ENCODE measurements at regions not wholly inside any gene's neighbourhood (a gene's known extent, or its start where the extent isn't known, plus 50 kb on each side); places are given as distances from the start of the nearest gene placed in this dataset.
A peak's percentile ranks its signal among the peaks of the same experiment; 100 is the strongest.
"Not testable (repeated sequence)": the region's sequence is repeated elsewhere in the genome, so short reads cannot be mapped to it uniquely, and the experiment has no call there.

DNA sequence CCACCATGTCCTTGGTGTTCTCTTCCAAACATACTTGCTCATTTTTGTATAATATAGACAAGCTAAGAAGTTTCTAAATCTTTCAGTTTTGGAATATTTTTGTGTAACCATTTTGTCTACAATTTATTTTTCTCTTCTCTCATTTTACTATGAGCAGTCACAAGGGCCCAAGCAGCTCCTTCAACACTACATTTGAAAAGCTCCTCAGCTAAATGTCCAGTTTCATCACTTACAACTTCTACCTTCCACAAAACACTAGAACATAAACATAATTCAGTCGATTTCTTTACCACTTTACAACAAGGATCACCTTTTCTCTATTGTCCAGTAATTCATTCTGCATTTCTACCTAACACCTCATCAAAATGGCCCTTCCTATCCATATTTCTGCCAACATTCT is 554.4 kb downstream of the RAB28 start:
- DNase-seq = no peak

DNA sequence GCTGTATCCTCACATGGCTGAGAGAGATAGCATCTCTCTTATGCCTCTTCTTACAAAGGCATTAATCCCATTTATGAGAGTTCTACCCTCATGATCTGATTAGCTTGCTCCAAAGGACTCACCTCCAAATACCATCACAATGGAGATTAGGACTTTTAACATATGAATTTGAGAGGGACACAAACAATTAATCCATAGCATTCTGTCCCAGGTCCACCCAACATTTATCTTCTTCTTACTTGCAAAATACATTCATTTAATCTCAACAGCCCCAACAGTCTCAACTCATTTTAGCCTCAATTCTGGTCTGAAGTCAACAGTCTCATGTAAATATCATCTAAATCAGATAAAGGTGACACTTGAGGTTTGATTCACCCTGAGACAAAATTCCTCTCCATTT is 555.4 kb downstream of the RAB28 start:
- no peak for DNase-seq

- DNase-seq = peak; percentile 44
These were observed 557.7 kb downstream of the RAB28 start for GRCh38 chr4:12926189-12927066.

DNA sequence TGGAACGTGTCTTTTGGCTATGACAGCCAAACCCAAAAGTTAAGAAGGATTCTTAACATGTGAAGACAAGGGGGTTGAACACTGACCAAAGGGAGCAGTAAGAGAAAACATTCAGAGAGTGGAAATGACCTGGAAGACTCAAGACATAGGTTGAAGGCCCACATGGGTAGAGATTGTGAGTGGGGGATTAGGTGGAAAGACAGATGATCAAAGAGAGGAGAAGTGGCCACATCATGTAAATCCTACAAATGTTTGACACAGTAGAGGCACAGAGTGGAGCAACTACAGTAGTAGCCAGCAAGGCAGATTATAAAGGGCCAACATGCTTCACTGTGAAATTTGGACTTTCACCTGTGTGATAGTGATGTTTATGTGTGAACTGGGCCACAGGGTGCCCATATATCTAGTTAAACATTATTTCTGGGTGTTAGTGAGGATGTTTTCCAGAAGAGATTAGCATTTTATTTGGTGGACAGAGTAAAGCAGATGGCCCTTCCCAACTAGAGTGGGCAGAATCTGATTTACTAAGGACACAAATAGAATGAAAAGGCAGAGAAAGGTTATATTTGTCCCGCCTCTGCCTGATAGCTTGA is 559.3 kb downstream of the RAB28 start:
- DNase-seq = no peak

DNA sequence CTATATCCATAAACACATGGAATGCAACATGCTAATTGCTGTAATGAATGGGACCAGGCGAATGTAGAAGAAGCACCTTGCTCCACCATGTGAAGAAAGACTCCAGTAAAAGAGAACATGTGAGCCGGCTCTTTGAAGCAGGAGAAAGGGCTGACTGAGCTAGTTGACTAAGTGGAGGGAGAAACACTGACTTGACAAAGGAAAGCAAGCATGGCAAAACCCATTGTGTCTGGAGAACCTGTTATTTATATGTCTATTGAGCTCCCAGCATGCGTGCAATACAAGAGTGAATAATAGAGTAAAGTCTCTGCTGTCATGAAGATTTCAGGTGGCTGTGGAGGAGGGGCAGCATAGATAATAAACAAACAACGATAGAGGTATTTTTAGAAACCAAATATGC is 559.9 kb downstream of the RAB28 start:
- no peak for DNase-seq

DNA sequence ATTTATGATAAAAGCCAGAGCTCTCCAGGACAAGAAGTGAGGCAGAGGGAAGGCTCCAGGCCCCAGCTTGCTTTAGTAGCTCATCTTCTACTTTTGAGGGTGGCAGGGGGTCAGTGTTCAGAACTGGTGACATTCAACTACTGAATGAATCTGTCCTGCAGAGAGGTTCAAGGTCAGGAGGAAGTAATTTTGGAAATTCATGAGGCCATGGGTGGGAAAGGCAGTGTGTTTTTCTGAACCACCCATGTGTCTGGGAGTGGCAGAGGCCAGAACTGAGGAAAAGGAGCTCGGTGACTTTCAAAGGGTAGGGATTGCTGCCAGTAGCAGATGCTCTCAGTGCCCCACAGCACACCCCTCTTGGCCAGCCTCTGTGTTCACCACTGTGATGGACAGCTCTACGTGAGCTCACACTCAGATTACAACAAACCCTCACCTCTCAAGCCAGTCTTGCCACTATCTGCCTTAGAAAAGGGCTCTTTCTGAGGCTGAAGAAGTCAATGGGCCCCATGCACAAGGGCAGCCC is 571.2 kb downstream of the RAB28 start:
- DNase-seq = no peak

DNA sequence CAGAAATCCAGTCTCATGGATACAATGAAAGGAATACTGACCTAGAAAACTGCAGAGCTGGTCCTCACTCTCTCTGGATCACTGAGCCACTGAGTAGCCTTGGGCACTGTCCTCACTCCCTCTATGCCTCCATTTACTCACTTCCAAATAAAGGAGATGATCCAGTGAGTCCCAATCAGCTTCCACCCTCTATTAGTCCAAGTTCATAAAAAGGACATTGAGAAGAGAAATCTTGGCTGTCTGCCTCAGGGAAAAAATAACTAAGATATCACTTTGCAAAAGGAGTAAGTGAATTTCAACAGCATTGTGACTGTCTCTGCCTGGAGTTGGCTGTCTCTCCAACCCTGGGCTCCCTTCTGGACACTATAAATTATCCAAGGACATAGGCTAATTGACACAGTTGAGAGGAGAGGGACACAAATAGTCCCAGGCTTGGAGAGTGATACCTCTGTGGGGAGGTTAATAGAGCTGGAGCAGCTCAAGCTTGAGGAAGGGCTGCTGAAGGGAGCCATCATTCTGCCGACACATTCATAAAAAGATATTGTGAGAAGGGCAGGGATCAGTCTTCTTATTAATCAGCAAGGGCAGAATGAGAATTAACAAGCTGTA is 572.3 kb downstream of the RAB28 start:
- no peak for DNase-seq

DNA sequence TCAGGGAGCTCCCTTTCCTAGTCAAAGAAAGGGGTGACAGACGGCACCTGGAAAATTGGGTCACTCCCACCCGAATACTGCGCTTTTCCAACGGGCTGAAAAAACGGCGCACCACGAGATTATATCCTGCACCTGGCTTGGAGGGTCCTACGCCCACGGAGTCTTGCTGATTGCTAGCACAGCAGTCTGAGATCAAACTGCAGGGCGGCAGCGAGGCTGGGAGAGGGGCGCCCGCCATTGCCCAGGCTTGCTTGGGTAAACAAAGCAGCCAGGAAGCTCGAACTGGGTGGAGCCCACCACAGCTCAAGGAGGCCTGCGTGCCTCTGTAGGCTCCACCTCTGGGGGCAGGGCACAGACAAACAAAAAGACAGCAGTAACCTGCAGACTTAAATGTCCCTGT is 580.5 kb downstream of the RAB28 start:
- DNase-seq = not testable (repeated sequence)

DNA sequence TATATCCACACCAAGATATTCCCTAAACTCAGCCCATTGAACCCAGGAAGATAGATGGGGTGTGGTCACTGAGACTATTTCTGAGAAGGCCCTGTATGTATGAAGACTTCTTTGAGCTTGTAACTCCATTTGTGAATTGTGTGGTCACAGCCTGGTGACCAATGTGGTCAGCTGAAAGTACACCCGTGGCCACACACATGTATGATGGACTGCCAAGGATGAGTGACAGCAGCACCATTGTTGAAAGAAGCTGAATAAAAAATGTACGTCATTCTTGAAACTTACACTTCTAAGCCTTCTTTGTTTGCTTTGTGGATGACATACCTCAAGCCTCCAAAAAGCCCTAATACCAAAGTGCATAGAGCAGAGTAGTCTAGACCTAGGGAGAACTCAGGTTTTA is 581.4 kb downstream of the RAB28 start:
- no peak for DNase-seq

DNA sequence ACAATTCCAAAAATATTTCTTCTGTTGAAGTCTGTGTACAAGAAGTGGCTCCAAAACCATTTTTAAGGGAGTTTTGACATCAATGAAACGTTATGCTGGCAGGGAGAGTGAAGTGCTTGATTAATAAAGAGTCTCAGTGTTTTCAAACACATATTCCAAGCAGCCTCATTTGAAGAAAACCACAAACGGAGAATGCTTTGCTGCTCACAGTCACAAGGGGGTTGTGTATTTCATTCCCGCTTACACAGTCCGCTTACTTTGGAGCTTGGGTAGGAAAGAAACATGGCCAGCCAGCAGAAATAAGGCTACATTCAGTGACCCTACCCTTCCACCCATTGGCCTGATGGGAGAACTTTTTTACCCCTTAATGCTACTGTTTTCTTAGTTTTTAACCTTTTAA is 586.2 kb downstream of the RAB28 start:
- no peak for DNase-seq

GRCh38 chr4:12894062-12894461 is 590.1 kb downstream of the RAB28 start:
- no peak for DNase-seq

DNA sequence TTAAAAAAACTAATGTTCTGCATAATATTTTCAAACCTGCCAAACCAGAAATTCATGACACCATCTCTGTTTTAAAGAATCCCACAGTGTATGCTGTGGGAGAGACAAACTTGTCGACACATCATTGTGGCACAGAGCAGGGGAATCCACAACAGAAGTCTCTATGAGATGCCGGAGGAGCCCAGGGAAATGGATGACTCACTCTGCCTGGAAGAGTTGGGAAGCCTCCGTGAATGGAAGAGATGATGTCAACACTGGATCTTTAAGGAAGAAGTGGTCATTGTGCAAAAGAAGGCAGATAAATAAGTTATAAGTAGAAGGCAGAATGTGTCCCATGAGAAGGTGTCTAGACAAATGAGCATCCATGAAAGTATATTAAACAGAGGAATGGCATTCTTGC is 595.1 kb downstream of the RAB28 start:
- no peak for DNase-seq

GRCh38 chr4:12884846-12885796 is 599.0 kb downstream of the RAB28 start:
- DNase-seq = peak; percentile 45

DNA sequence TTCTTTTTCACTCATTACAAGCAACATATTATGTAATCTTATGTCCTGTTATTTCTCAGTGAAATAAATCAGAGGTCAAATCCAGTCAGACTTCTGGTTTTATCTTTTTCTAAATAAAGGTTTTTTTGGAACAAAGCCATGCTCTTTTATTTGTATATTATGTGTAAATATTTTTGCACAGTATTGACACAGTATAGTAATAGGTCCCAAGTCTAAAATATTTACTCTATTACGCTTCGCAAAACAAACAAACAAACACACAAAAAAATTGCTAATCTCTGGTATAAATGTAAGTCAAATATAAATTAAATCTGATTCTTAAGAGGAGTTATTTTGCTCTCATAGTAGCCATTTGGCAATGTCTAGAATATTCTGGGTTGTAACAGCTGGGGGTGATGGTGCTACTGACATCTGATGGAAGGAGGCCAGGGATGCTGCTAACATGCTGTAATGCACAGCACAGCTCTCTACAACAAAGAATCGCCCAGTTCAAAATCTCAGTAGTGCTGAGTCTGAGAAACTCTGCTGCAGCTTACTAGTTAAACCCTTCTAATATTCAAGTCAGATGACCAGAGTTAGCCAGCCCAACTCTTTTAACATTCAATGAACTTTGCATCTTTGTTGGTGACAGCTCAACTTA is 602.1 kb downstream of the RAB28 start:
- no peak for DNase-seq

DNA sequence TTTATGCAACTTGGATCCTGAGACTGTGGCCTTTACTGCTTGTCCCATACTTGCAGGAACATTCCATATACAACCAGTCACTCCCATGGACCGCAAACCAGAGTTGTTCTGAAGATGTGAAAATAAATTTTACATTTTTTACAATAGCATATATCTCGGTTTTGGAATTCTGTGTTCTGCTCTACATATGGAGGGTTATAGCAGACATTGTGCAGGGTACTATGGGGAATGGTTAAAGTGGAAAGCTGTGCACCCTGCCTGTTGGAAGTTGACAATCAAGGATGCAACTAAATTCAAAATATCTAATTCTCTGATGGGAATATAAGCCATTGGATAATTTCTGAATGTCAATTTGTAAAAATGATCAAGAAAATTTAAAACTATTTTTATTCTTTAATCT is 603.3 kb downstream of the RAB28 start:
- no peak for DNase-seq

GRCh38 chr4:12879496-12879895 is 604.6 kb downstream of the RAB28 start:
- DNase-seq = no peak

- no peak for DNase-seq
These were observed 608.4 kb downstream of the RAB28 start for GRCh38 chr4:12875640-12876243.

DNA sequence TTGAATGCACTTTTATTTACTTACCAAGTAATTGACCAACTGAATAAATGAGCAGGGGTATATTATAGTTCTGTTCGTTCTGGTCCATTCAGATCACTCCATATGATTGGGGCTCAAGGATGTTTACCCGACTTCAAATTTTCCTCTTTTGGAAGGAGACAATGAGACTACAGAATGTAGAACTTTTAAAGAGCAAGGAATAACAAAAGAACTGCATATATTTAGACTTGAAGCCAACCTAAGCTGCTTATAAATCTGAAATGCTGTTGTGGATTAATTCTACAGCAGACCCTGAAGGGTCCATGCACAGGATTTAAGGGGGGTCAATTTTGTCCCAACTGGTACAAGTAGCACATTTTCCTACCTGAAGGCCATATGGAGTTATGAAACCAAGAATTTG is 610.8 kb downstream of the RAB28 start:
- DNase-seq = no peak

- DNase-seq = no peak
These were observed 622.7 kb downstream of the RAB28 start for GRCh38 chr4:12861422-12861821.

- peak; percentile 78 for DNase-seq
These were observed 631.5 kb downstream of the RAB28 start for GRCh38 chr4:12852338-12853307.

DNA sequence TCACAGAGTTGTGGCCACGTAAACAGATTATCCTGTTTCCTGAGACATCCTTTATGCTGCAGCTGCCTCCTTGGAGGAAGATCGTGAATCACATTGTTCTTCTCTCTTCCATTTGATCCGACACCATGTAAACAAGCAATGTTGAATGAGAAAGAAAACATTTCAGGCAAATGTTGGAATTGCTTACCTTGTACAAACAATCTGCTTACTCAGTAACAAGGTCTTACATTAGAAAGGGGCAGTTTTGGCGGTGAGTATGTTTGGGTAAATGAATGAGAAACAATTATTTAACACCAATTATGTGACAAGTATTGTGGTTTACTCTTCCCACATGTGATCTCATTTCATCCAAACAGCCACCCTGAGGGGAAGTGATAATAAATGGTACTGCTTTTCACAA is 637.8 kb downstream of the RAB28 start:
- no peak for DNase-seq

Data from eye (tissue), 1 donor.